Smooth muscle cell (in vitro differentiated cells): ENCODE measurements at regions not wholly inside any gene's neighbourhood (a gene's known extent, or its start where the extent isn't known, plus 50 kb on each side); places are given as distances from the start of the nearest gene placed in this dataset.

Experiments used
- DNase-seq: peaks from one replicate; lab custom pipeline; 2025; ENCODE audit not compliant: unreplicated experiment; lab: John Stamatoyannopoulos, UW
- H2AFZ ChIP-seq: fragments of 200-600 bp; sonication (generic); 2 replicates; pipeline ENCODE4 v1.6.0; 2016; ENCODE audit warnings: antibody characterized with exemption, low read depth, mild to moderate bottlenecking
- H3F3A ChIP-seq: fragments of 200-600 bp; sonication (generic); 2 replicates; pipeline ENCODE4 v1.6.0; 2017; ENCODE audit warnings: antibody characterized with exemption, low read depth
- H3K27ac ChIP-seq: fragments of 200-600 bp; sonication (generic); 2 replicates; pipeline ENCODE4 v1.5.1; 2016; ENCODE audit warnings: low read depth, mild to moderate bottlenecking
- H3K27me3 ChIP-seq: fragments of 200-600 bp; sonication (generic); 2 replicates; pipeline ENCODE4 v1.6.1; 2016; ENCODE audit warnings: low read depth, mild to moderate bottlenecking
- H3K36me3 ChIP-seq: fragments of 200-600 bp; sonication (generic); 2 replicates; pipeline ENCODE4 v1.5.1; 2016; ENCODE audit warnings: low read depth
- H3K4me1 ChIP-seq: fragments of 200-600 bp; sonication (generic); 2 replicates; pipeline ENCODE4 v1.5.1; 2016; ENCODE audit warnings: low read depth
- H3K4me2 ChIP-seq: fragments of 200-600 bp; sonication (generic); 2 replicates; pipeline ENCODE4 v1.6.0; 2016; ENCODE audit warnings: mild to moderate bottlenecking
- H3K4me3 ChIP-seq: fragments of 200-600 bp; sonication (generic); 2 replicates; pipeline ENCODE4 v1.5.1; 2016; ENCODE audit warnings: mild to moderate bottlenecking
- H3K79me2 ChIP-seq: fragments of 200-600 bp; sonication (generic); 2 replicates; pipeline ENCODE4 v1.6.0; 2016; ENCODE audit warnings: low read depth, mild to moderate bottlenecking
- H3K9ac ChIP-seq: fragments of 200-600 bp; sonication (generic); 2 replicates; pipeline ENCODE4 v1.6.0; 2016; ENCODE audit warnings: low read depth
- H3K9me3 ChIP-seq: fragments of 200-600 bp; sonication (generic); replicated peaks from 2 replicates; pipeline ENCODE4 v1.5.1; 2016; ENCODE audit warnings: low read depth
- H4K20me1 ChIP-seq: fragments of 200-600 bp; sonication (generic); 2 replicates; pipeline ENCODE4 v1.6.0; 2016; ENCODE audit warnings: low read depth
- WGBS: methylation state at CpG from one replicate; pipeline ENCODE4 v1.1.7; 2016; ENCODE audit warnings: low lambda C conversion rate; 5-methylcytosine and 5-hydroxymethylcytosine counted together
- TF ChIP-seq, protein P1 (sequence below): fragments of 200-600 bp; sonication (generic); IDR thresholded peaks from 2 replicates; pipeline ENCODE4 v1.5.1; 2017; ENCODE audit warnings: borderline replicate concordance, mild to moderate bottlenecking, antibody characterized with exemption; ENCODE audit not compliant: insufficient read depth, poor library complexity, severe bottlenecking

- H3K9ac ChIP-seq, result no peak overlapping the region
- no peaks in the 10 kb centered on the region for H3K27me3 ChIP-seq
- no peak overlapping the region for H2AFZ ChIP-seq
- H3F3A ChIP-seq, result no peaks in the 10 kb centered on the region
- no peak overlapping the region for H3K4me3 ChIP-seq
- WGBS, result 31% methylated on average over 3 of the region's 3 CpGs
- no peaks in the 10 kb centered on the region for H3K36me3 ChIP-seq
- H3K79me2 ChIP-seq, result no peaks in the 10 kb centered on the region
- H3K4me1 ChIP-seq, result no peaks in the 10 kb centered on the region
- no peaks in the 10 kb centered on the region for H4K20me1 ChIP-seq
- no peak overlapping the region for H3K4me2 ChIP-seq
- TF ChIP-seq, protein P1, sequence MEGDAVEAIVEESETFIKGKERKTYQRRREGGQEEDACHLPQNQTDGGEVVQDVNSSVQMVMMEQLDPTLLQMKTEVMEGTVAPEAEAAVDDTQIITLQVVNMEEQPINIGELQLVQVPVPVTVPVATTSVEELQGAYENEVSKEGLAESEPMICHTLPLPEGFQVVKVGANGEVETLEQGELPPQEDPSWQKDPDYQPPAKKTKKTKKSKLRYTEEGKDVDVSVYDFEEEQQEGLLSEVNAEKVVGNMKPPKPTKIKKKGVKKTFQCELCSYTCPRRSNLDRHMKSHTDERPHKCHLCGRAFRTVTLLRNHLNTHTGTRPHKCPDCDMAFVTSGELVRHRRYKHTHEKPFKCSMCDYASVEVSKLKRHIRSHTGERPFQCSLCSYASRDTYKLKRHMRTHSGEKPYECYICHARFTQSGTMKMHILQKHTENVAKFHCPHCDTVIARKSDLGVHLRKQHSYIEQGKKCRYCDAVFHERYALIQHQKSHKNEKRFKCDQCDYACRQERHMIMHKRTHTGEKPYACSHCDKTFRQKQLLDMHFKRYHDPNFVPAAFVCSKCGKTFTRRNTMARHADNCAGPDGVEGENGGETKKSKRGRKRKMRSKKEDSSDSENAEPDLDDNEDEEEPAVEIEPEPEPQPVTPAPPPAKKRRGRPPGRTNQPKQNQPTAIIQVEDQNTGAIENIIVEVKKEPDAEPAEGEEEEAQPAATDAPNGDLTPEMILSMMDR, result no peak
- no peak overlapping the region for H3K27ac ChIP-seq
- DNase-seq, result no peak
- H3K9me3 ChIP-seq, result no peaks in the 10 kb centered on the region
Measured at GRCh38 chr10:57262892-57263291, 901.8 kb upstream of the ZWINT start.

GRCh38 chr10:57260175-57260574 lies 899.1 kb upstream of the ZWINT start:
- H4K20me1 ChIP-seq, result no peaks in the 10 kb centered on the region
- no peaks in the 10 kb centered on the region for H3K27me3 ChIP-seq
- H3K4me2 ChIP-seq, result no peak overlapping the region
- no peaks in the 10 kb centered on the region for H3K79me2 ChIP-seq
- H3K4me1 ChIP-seq, result no peaks in the 10 kb centered on the region
- no peak overlapping the region for H2AFZ ChIP-seq
- no peaks in the 10 kb centered on the region for H3F3A ChIP-seq
- TF ChIP-seq, protein P1, result no peak
- no peak overlapping the region for H3K4me3 ChIP-seq
- no peaks in the 10 kb centered on the region for H3K9me3 ChIP-seq
- no peak overlapping the region for H3K9ac ChIP-seq
- 79% methylated on average over 2 of the region's 2 CpGs for WGBS
- no peaks in the 10 kb centered on the region for H3K36me3 ChIP-seq
- H3K27ac ChIP-seq, result no peak overlapping the region
- no peak for DNase-seq

DNA sequence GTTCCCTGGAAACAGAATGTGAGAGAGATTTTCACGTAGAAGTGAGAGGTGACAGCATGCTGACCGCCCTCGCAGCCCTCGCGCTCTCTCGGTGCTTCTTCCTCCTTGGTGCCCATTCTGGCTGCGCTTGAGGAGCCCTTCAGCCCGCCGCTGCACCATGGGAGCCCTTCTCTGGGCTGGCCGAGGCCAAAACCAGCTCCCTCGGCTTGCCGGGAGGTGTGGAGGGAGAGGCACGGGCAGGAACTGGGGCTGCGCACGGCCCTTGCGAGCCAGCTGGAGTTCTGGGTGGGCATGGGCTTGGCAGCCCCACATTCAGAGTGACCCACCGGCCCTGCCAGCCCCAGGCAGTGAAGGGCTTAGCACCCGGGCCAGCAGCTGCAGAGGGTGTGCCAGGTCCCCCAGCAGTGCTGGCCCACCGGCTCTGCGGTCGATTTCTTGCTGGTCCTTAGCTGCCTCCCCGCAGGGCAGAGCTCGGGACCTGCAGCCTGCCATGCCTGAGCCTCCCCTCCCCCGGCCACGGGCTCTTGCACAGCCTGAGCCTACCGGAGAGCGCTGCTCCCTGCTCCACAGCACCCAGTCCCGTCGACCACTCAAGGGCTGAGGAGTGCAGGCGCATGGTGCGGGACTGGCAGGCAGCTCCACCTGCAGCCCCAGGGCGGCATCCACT lies 888.7 kb upstream of the ZWINT start:
- no peaks in the 10 kb centered on the region for H3F3A ChIP-seq
- 96% methylated on average over 28 of the region's 32 CpGs for WGBS
- H3K36me3 ChIP-seq, result no peaks in the 10 kb centered on the region
- no peaks in the 10 kb centered on the region for H4K20me1 ChIP-seq
- H3K9me3 ChIP-seq, result no peaks in the 10 kb centered on the region
- no peak overlapping the region for H3K27ac ChIP-seq
- TF ChIP-seq, protein P1, result no peak
- no peaks in the 10 kb centered on the region for H3K27me3 ChIP-seq
- no peak overlapping the region for H2AFZ ChIP-seq
- no peak overlapping the region for H3K4me3 ChIP-seq
- H3K4me1 ChIP-seq, result no peaks in the 10 kb centered on the region
- H3K4me2 ChIP-seq, result no peak overlapping the region
- no peak overlapping the region for H3K9ac ChIP-seq
- no peak for DNase-seq
- no peaks in the 10 kb centered on the region for H3K79me2 ChIP-seq

GRCh38 chr10:57247271-57247670 lies 886.2 kb upstream of the ZWINT start:
- Histone ChIP-seq H3K27ac (no peak overlapping the region), H3K4me2 (no peak overlapping the region), H3F3A (no peaks in the 10 kb centered on the region), H3K36me3 (no peaks in the 10 kb centered on the region), H3K9ac (no peak overlapping the region), H3K27me3 (no peaks in the 10 kb centered on the region), H3K79me2 (no peaks in the 10 kb centered on the region), H3K4me3 (no peak overlapping the region), H4K20me1 (no peaks in the 10 kb centered on the region), H2AFZ (peak overlapping the region; percentile 8), H3K9me3 (no peaks in the 10 kb centered on the region), H3K4me1 (no peaks in the 10 kb centered on the region)
- WGBS, result 62% methylated on average over 4 of the region's 4 CpGs
- TF ChIP-seq, protein P1, result no peak
- DNase-seq, result no peak
